GM10266 (cell line): ENCODE measurements at regions not wholly inside any gene's neighbourhood (a gene's known extent, or its start where the extent isn't known, plus 50 kb on each side); places are given as distances from the start of the nearest gene placed in this dataset.

Experiments
- DNase-seq: peaks from one replicate; pipeline ENCODE4 v3.0.0; 2012; ENCODE audit errors: extremely low spot score
- TF ChIP-seq, protein P1 (sequence below): IDR thresholded peaks from 2 replicates; pipeline ENCODE4 v1.5.1; 2012; ENCODE audit warnings: mild to moderate bottlenecking, low read depth; ENCODE audit not compliant: control insufficient read depth, insufficient read depth; ENCODE audit errors: missing control alignments

DNA sequence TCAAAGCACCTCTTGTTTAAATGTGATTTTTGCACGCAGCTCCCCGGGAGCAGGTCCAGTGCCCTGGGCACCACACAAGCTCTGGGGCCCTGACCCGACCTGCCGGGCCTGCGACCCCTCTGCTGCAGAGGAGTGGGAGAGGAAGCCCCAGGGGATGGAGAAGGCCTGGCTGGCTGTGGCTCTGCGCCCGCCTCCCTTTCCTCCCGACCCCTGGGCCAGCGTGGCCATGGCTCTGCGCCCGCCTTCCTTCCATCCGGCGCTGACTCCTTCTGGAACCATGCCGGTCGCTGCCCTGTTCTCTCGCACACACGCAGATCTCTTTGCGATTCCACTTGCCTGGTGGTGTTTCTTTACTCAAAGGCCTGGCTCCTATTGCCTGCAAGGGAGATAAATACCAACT is 166.5 kb upstream of the SALL3 start:
- DNase-seq = no peak
- TF ChIP-seq, protein P1, sequence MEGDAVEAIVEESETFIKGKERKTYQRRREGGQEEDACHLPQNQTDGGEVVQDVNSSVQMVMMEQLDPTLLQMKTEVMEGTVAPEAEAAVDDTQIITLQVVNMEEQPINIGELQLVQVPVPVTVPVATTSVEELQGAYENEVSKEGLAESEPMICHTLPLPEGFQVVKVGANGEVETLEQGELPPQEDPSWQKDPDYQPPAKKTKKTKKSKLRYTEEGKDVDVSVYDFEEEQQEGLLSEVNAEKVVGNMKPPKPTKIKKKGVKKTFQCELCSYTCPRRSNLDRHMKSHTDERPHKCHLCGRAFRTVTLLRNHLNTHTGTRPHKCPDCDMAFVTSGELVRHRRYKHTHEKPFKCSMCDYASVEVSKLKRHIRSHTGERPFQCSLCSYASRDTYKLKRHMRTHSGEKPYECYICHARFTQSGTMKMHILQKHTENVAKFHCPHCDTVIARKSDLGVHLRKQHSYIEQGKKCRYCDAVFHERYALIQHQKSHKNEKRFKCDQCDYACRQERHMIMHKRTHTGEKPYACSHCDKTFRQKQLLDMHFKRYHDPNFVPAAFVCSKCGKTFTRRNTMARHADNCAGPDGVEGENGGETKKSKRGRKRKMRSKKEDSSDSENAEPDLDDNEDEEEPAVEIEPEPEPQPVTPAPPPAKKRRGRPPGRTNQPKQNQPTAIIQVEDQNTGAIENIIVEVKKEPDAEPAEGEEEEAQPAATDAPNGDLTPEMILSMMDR = no peak

DNA sequence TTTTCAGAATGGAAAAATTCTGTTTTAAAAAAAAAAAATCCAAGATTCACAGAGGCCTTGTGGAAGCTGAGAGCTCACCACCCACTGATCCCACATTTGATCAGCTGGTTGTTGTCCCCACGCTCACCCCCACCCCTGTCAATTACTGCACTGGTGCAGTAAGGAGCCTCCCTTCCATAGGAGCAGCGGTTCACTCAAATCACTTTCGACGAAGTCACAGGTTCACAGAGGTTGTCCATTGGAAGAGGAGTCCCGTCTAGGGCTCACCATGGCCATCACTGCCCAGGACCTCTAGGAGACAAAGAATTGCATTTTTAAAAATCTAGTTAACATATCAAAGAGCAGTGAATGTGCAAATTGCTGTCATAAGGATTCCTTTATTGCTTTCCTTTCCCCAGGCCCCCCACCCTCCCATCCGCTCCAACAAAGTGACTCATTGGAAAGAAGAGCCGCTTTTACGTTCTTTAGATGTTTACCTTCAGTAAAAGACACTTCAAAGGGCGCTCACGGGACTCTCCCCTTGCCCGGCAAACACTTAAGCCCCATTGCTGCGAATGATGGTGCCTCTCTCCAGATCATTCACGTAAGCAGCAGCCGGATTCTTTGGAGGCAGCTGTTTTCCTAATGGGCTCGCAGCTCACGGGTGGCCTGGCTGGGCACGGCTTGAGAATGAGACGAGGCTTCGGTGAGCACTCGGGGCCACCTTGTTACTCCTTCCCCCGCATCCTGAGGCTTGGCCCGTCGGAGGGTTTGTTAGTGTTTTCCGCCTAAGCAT is 165.5 kb upstream of the SALL3 start:
- DNase-seq = no peak
- TF ChIP-seq, protein P1 = no peak

DNA sequence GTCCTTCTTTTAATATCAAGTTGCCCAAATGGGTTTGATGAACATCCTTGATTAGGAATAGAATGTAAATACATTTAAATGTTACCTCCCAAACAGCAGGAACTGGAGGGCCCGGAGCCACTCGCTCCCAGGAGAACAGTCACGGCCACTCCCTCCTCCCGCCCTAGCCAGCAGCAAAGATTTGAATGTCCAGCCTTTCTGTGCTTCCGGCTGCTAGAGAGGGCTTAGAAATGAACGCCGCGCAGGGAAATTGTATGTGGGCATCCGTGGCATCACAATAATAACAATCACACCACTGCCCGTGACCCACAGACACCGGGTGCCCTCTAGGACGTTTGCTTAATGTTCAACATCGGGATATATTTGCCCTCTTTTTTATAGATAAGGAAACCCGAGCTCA is 164.9 kb upstream of the SALL3 start:
- no peak for DNase-seq
- TF ChIP-seq, protein P1 = no peak

DNA sequence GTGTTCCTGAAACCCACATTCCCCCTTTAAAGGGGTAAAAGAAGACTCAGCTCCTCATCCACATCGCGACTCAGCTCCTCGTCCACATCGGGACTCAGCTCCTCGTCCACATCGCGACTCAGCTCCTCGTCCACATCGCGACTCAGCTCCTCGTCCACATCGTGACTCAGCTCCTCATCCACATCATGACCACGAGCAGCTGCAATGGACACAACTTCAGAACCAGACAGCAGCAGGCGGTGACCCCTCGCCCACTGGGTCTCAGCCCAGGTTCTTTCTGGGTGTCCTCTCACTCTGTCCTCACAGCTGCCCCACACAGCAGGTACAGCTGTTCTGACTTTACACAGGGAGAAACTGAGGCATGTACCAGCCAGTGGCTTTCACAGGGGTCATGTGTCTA is 163.5 kb upstream of the SALL3 start:
- TF ChIP-seq, protein P1 = no peak
- no peak for DNase-seq

DNA sequence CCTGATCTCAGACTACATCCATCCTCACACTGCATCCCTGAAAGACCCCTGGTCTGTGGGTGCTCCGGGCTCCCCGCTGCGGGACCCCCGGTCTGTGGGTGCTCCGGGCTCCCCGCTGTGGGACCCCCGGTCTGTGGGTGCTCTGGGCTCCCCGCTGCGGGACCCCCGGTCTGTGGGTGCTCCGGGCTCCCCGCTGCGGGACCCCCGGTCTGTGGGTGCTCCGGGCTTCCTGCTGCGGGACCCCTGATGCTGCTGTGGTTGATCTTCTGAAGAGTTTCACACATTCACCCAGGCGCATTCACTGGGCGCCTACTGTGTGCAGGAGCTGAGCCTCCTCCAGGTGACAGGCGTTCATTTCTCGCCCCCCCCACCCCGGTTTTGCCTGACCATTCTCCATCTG is 162.7 kb upstream of the SALL3 start:
- TF ChIP-seq, protein P1 = no peak
- no peak for DNase-seq

DNA sequence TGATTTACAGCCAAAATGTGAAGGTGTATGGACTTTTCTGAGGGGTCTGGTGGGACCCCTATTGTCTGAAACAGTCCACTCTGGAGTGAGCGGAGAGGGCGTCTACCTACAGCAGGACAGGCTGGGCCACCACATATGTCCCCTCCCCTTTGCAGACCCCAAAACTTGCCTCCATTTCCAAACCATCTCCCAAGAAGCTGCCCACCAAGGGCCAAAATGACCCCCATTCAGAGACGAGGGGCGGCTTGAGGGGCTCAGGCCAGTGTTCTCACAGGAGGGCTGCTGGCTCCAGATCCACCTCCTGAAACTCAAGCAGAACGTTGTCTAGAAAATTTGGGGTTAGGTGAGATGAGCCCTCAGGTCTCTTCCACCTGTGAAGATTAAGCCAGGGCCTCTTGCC is 161.1 kb upstream of the SALL3 start:
- no peak for DNase-seq
- TF ChIP-seq, protein P1 = no peak

DNA sequence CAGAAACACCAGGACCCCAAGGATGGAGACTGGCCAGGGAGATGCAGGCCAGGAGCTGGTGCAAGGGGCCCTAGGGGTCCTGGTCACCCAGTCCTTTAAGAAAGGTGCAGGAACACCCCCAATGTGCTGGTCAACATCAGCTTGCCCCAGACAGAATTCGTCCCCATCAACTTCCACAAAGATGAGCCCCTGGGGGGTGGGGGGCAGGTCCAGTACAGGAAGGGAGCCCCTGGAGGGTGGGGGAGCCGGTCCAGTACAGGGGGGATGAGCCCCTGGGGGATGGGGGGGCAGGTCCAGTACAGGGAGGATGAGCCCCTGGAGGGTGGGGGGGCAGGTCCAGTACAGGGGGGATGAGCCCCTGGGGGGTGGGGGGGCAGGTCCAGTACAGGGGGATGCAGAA is 160.7 kb upstream of the SALL3 start:
- TF ChIP-seq, protein P1 = no peak
- DNase-seq = no peak
